ENCODE measurements at regions not wholly inside any gene's neighbourhood (a gene's known extent, or its start where the extent isn't known, plus 50 kb on each side); places are given as distances from the start of the nearest gene placed in this dataset.

DNA sequence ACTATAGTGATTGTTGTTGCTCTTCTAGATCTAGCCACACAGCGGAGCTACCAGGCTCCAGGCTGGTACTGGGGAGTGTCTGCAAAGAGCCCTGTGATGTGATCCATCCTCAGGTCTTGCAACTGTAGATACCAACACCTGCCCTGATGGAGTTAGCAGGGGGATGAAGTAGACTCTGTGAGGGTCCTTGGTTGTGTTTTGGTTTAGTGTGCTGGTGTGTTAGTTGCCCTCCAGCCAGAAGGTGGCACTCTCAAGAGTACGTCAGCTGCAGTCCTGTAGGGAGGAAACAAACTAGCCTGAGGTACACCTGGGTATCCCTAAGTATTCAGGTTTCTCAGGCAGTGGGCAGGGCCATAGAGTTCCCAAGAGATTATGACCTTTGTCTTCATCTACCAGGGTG lies 81.2 kb upstream of the TMPRSS2 start:
- WGBS, 2 donors = 91 to 95% methylated on average over 2 of the region's 2 CpGs
- intact Hi-C loops (cut with DNase I) = no loop called here
- no peak overlapping the region for H3K4me3 ChIP-seq
- DNase-seq = no peak
- H3K4me1 ChIP-seq = no peaks in the 10 kb centered on the region
- no peak overlapping the region for H3K27ac ChIP-seq
- peaks cover 0 to 35% (median 9%) of the 10 kb centered on the region in 7 donors for H3K27me3 ChIP-seq
- ATAC-seq = no peak
- H3K36me3 ChIP-seq = no peaks in the 10 kb centered on the region
- peaks cover 0 to 20% (median 0%) of the 10 kb centered on the region in 11 donors for H3K9me3 ChIP-seq
- no peak for TF ChIP-seq CTCF (IDR thresholded peaks at IDR 0.05)

- 89 to 90% methylated on average over 14 of the region's 14 CpGs for WGBS, 2 donors
- no peak for TF ChIP-seq CTCF (IDR thresholded peaks at IDR 0.05)
- intact Hi-C loops (cut with DNase I) = no loop called here
- no peak overlapping the region for H3K27ac ChIP-seq
- peaks cover 0 to 20% (median 0%) of the 10 kb centered on the region in 11 donors for H3K9me3 ChIP-seq
- H3K36me3 ChIP-seq = no peaks in the 10 kb centered on the region
- no peak for DNase-seq
- no peak overlapping the region for H3K4me3 ChIP-seq
- ATAC-seq = no peak
- H3K4me1 ChIP-seq = no peaks in the 10 kb centered on the region
- H3K27me3 ChIP-seq = peaks cover 0 to 11% (median 0%) of the 10 kb centered on the region in 7 donors
These were observed 77.4 kb upstream of the TMPRSS2 start for GRCh38 chr21:41585199-41585994.

- no peaks in the 10 kb centered on the region for H3K36me3 ChIP-seq
- H3K9me3 ChIP-seq = peaks cover 0 to 23% (median 0%) of the 10 kb centered on the region in 11 donors
- WGBS, 2 donors = 93 to 94% methylated on average over 4 of the region's 4 CpGs
- H3K27me3 ChIP-seq = peaks cover 0 to 10% (median 0%) of the 10 kb centered on the region in 7 donors
- intact Hi-C loops (cut with DNase I) = no loop called here
- H3K4me3 ChIP-seq = no peak overlapping the region
- no peak overlapping the region for H3K27ac ChIP-seq
- DNase-seq (no peak), ATAC-seq (no peak)
- TF ChIP-seq CTCF (IDR thresholded peaks at IDR 0.05) = no peak
- H3K4me1 ChIP-seq = no peaks in the 10 kb centered on the region
These were observed 76.7 kb upstream of the TMPRSS2 start for GRCh38 chr21:41584603-41585176.

DNA sequence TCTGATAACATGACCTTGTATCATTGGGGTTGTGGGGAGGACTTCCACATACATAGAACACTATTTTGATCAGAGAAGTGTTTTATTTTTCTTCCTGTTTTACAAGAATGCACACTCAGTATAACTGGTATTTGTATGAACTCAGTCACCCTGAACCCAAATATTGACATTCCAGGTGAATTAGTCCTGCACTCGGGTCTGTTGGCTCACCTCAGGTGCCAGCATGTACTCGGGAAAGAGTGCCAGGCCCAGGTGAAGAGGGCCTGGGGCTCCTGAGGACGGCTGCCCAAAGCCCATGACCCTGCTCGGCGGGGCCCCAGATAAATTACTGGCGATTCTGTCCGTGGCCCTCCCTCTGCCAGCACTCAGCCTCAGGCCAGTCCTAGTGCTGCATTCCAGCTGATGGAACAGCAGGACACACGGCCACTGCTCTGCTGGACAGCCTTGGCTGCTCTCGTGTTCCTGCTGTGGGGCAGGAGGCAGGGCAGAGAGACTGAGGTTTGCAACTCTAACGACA lies 75.4 kb upstream of the TMPRSS2 start:
- intact Hi-C loops (cut with DNase I) = no loop called here
- no peak overlapping the region for H3K4me3 ChIP-seq
- no peak for ATAC-seq
- no peaks in the 10 kb centered on the region for H3K4me1 ChIP-seq
- peaks cover 0 to 3% (median 0%) of the 10 kb centered on the region in 7 donors for H3K27me3 ChIP-seq
- no peak overlapping the region for H3K27ac ChIP-seq
- H3K36me3 ChIP-seq = no peaks in the 10 kb centered on the region
- H3K9me3 ChIP-seq = peaks cover 0 to 37% (median 12%) of the 10 kb centered on the region in 11 donors
- no peak for TF ChIP-seq CTCF (IDR thresholded peaks at IDR 0.05)
- 49 to 53% methylated on average over 10 of the region's 10 CpGs for WGBS, 2 donors
- no peak for DNase-seq

Data from heart right ventricle (tissue), 16 donors.